ENCODE measurements at regions not wholly inside any gene's neighbourhood (a gene's known extent, or its start where the extent isn't known, plus 50 kb on each side); places are given as distances from the start of the nearest gene placed in this dataset.
"Not testable (repeated sequence)": the region's sequence is repeated elsewhere in the genome, so short reads cannot be mapped to it uniquely, and the experiment has no call there.

DNA sequence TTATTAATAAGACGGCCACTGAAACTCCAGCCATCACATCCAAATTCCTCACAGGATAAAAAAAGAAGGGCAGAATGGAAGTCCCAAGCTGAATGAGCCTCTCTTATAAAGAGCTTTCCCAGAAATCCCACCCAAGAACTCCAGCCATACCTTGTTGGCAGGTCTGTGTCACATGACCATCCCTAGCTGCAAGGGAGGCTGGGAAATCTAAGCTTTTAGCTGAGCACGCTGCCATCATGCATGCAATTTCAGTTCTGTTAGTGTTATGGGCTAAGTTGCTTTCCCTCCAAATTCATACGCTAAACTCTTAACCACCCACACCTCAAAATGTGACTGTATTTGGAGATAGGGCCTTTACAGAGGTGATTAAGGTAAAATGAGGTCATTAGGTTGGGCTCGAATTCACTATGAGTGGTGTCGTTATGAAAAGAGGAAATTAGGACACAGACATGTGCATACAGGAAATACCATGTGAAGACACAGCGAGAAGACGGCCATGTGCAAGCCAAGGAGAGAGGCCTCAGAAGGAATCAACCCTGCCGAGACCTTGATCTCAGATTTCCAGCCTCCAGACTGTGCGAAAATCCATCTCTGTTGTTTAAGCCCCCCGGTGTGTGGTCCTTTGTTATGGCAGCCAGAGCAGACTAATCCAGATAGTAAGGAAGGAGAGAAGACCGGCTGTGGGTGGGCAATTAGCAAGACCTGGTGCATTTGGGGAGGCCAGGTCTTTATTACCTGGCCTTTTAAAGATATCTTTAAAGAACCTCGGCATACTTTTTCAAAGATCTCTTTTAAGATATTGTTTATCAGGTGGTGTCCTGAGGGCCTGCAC is 317.6 kb downstream of the BCOR start:
- TF ChIP-seq CTCF (conservative IDR thresholded peaks at IDR 0.05): no peak
- no peak overlapping the region for H3K27ac ChIP-seq

- no peak overlapping the region for H3K27ac ChIP-seq
- TF ChIP-seq CTCF (conservative IDR thresholded peaks at IDR 0.05): no peak
These were observed 315.5 kb downstream of the BCOR start for GRCh38 chrX:39782276-39782675.

DNA sequence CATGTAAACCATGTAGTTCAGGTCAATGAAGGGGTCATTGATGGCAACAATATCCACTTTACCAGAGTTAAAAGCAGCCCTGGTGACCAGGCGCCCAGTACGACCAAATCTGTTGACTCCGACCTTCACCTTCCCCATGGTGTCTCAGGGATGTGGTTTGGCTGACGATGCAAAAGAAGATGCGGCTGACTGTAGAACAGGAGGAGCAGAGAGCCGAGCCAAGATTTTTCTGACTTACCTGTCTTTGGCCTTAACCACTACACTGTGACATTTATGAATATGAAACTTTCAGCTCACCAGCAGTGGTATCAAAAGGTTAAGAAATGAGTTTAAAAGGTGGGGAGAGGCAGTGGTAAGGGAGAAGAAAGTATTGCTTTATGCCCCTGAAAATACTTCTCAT is 309.8 kb downstream of the BCOR start:
- no peak for TF ChIP-seq CTCF (conservative IDR thresholded peaks at IDR 0.05)
- no peak overlapping the region for H3K27ac ChIP-seq

- no peak overlapping the region for H3K27ac ChIP-seq
- no peak for TF ChIP-seq CTCF (conservative IDR thresholded peaks at IDR 0.05)
These were observed 309.2 kb downstream of the BCOR start for GRCh38 chrX:39788521-39788920.

- no peak for TF ChIP-seq CTCF (conservative IDR thresholded peaks at IDR 0.05)
- H3K27ac ChIP-seq: no peak overlapping the region
These were observed 306.1 kb downstream of the BCOR start for GRCh38 chrX:39791691-39792090.

DNA sequence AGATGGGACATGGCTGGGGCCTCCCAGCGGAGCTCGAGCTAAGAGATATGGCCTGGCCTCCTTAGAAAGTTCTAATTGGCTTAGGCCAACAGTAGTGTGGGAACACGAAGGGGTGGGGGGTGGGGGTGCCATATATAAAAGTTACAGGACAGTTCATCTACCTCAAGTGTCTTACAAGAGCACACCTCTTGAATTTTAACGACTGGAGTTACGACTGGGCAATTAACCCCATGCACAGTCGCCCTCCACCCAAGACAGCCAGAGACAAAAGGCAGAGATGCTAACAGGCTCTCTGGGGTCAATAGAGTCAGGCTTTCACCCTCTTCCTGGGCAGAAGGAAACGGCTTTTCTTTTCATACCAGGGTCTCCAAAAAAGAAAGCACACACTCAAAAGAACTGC is 302.2 kb downstream of the BCOR start:
- no peak for TF ChIP-seq CTCF (conservative IDR thresholded peaks at IDR 0.05)
- H3K27ac ChIP-seq: no peak overlapping the region

DNA sequence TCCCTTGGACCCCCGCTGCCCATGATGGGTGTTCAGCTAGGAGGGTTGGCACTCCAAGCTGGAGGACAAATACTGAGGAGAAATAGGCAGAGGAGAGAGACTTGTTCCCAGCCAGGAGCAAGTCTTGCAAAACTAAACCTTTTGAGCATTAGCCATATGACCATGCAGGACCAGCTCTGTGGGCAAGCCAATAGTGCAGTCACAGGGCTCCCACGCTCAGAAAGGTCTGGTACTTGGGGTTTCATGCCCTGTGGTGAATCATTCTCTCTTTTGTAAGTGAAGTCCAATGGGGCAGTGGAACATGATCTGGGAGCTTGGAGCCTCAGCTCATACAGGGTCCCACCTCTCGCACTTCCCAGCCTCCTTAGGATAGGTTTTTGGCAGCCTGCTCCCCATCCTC is 300.9 kb downstream of the BCOR start:
- no peak for TF ChIP-seq CTCF (conservative IDR thresholded peaks at IDR 0.05)
- H3K27ac ChIP-seq: no peak overlapping the region

DNA sequence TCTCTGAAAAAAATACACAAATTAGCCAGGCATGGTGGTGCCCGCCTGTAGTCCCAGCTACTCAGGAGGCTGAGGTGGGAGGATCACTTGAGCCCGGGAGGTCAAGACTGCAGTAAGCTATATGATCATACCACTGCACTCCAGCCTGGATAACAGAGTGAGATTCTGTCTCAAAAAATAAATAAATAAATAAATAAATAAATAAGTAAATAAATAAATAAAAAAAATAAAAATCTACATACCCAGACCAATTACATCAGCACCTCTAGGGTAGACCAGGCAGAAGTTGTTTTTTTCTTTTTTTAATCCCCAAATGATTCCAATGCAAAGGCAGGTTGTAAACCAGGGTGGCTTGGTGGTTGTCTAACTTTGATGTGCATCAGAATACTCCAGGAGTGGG is 299.3 kb downstream of the BCOR start:
- H3K27ac ChIP-seq: not testable (repeated sequence)

Measured in VCaP (cell line).